ENCODE measurements at regions not wholly inside any gene's neighbourhood (a gene's known extent, or its start where the extent isn't known, plus 50 kb on each side); places are given as distances from the start of the nearest gene placed in this dataset.

DNA sequence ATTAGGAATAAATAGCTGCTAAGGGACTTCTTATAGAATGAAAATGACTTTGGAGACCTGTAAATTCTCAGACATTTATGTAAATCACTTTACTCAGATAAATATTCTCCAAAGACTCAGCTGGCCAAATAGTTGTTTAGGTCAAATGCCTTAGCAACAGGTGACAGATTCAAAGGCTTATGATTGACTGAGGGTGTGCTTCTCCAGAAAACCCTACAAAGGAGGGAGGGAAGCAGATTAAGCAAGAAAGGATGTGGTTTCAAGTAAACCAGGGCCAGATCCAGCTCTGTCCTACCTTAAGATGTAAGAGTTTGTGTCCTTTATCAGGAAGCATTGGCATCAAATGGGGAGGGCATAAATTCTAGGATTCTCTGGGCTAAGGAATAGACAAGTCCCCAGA lies 433.0 kb downstream of the TLE1 start:
- Mint-ChIP-seq H3K36me3 (ENCODE audit: unreplicated experiment) (peaks cover 7% of the 10 kb centered on the region), H3K27ac (ENCODE audit: unreplicated experiment) (no peak overlapping the region), H3K4me1 (ENCODE audit: low read depth, unreplicated experiment) (peaks cover 9% of the 10 kb centered on the region), H3K27me3 (ENCODE audit: unreplicated experiment) (no peaks in the 10 kb centered on the region), H3K9me3 (ENCODE audit: unreplicated experiment) (peaks cover 1% of the 10 kb centered on the region), H3K4me3 (ENCODE audit: unreplicated experiment) (no peak overlapping the region)
- TF ChIP-seq, protein P1, sequence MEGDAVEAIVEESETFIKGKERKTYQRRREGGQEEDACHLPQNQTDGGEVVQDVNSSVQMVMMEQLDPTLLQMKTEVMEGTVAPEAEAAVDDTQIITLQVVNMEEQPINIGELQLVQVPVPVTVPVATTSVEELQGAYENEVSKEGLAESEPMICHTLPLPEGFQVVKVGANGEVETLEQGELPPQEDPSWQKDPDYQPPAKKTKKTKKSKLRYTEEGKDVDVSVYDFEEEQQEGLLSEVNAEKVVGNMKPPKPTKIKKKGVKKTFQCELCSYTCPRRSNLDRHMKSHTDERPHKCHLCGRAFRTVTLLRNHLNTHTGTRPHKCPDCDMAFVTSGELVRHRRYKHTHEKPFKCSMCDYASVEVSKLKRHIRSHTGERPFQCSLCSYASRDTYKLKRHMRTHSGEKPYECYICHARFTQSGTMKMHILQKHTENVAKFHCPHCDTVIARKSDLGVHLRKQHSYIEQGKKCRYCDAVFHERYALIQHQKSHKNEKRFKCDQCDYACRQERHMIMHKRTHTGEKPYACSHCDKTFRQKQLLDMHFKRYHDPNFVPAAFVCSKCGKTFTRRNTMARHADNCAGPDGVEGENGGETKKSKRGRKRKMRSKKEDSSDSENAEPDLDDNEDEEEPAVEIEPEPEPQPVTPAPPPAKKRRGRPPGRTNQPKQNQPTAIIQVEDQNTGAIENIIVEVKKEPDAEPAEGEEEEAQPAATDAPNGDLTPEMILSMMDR (IDR thresholded peaks at IDR 0.05; ENCODE audit: partially characterized antibody, unreplicated experiment), result no peak
- no peak for DNase-seq

DNA sequence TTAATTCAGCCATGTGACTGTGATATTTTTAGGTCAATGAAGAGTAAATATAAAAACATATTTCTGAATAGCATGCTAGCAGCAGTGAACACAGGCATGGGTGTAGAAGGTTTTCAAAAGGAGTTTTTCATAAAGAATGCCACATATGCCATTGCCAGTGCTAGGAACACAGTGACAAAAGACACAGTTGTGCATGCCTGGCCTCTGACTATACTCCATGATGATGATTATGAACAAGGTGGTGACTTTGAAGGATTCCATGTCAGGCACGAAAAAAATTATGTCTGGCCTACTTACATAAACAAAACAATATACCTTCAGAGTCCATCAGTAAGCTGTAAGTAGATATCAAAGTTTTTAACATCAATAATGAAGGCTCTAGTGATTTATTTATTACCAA lies 438.7 kb downstream of the TLE1 start:
- Mint-ChIP-seq H3K36me3 (ENCODE audit: unreplicated experiment) (peaks cover 8% of the 10 kb centered on the region), H3K4me1 (ENCODE audit: low read depth, unreplicated experiment) (peaks cover 2% of the 10 kb centered on the region), H3K4me3 (ENCODE audit: unreplicated experiment) (no peak overlapping the region), H3K27ac (ENCODE audit: unreplicated experiment) (no peak overlapping the region), H3K27me3 (ENCODE audit: unreplicated experiment) (peaks cover 2% of the 10 kb centered on the region), H3K9me3 (ENCODE audit: unreplicated experiment) (peaks cover 3% of the 10 kb centered on the region)
- no peak for DNase-seq
- TF ChIP-seq, protein P1 (IDR thresholded peaks at IDR 0.05; ENCODE audit: partially characterized antibody, unreplicated experiment), result no peak

DNA sequence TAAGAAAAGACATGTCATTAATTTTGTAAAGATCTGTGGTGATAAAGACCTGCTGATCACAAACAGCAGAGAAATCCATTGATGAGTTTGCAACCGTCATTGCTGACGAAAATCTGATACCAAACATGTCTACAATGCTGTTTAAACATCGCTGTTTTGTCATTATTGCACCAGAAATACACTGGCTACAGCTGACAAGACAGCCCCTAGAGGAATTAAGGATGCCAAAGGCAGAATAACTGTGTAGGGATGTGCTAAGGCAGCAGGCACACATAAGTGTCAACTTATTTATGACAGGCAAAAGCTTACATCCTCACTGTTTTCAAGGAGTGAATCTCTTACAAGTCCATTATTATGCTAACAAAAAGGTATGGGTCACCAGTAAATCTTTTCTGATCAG lies 439.3 kb downstream of the TLE1 start:
- Mint-ChIP-seq H3K36me3 (ENCODE audit: unreplicated experiment) (peaks cover 8% of the 10 kb centered on the region), H3K27ac (ENCODE audit: unreplicated experiment) (no peak overlapping the region), H3K9me3 (ENCODE audit: unreplicated experiment) (peaks cover 4% of the 10 kb centered on the region), H3K4me3 (ENCODE audit: unreplicated experiment) (no peak overlapping the region), H3K27me3 (ENCODE audit: unreplicated experiment) (peaks cover 2% of the 10 kb centered on the region), H3K4me1 (ENCODE audit: low read depth, unreplicated experiment) (peaks cover 7% of the 10 kb centered on the region)
- DNase-seq, result no peak
- TF ChIP-seq, protein P1 (IDR thresholded peaks at IDR 0.05; ENCODE audit: partially characterized antibody, unreplicated experiment), result no peak

DNA sequence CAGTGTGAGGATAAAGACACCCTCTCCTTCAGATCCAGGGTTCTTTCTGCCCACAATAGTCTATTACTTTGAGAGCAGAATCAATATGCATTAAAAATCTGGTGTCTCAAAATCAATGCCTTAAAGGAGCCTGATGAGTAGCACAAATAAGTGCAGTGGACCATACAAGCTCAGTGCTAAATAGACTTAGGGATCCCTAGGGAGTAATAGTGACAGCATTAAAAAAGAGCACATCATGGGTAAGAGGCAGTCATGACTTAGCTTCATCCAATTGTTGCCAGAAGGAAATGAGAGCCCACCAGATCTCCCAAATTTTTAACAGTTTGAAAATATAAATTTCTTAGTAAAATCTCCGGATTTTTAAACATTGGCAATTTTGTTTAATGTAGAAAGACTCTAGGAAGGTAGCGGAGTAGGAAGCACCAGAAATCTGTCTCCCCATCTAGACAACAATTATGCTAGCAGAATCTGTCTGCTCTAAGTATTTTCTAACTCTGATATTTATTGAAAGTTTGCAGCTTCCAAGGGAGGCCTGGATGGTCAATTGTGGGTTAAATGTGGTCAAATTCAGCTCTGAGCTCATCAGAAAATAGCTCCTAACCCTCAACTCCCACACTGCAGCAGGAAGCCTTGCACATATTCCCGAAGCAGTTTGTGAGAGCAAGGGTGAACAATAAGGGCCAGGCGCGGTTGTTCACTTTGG lies 443.9 kb downstream of the TLE1 start:
- peaks cover 11% of the 10 kb centered on the region for H3K4me1 Mint-ChIP-seq (ENCODE audit: low read depth, unreplicated experiment)
- peak; percentile 19 for DNase-seq
- TF ChIP-seq, protein P1 (IDR thresholded peaks at IDR 0.05; ENCODE audit: partially characterized antibody, unreplicated experiment), result no peak
- H3K27ac Mint-ChIP-seq (ENCODE audit: unreplicated experiment), result peak overlapping the region; percentile 84
- peaks cover 3% of the 10 kb centered on the region for H3K9me3 Mint-ChIP-seq (ENCODE audit: unreplicated experiment)
- peaks cover 2% of the 10 kb centered on the region for H3K27me3 Mint-ChIP-seq (ENCODE audit: unreplicated experiment)
- H3K36me3 Mint-ChIP-seq (ENCODE audit: unreplicated experiment), result peaks cover 8% of the 10 kb centered on the region
- peak overlapping the region; percentile 64 for H3K4me3 Mint-ChIP-seq (ENCODE audit: unreplicated experiment)

DNA sequence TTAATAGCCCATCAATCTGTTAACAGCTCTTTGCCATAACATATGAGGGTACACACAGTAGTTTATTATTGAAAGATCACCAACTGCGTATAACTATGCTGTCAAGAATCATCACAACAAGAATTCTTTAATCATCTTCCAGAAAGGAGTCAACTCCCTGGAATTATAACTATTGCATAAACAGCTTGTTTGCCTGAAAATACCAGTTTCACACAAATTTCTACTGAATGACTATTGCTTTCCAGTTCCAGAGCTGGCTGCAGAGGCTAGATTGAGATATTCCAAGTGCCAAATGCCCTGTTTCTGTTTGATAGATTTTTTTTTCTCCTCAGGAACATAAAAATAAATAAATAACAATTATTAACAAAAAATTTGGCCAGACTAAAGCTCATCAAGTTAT lies 444.7 kb downstream of the TLE1 start:
- Mint-ChIP-seq H3K27me3 (ENCODE audit: unreplicated experiment) (peaks cover 2% of the 10 kb centered on the region), H3K27ac (ENCODE audit: unreplicated experiment) (no peak overlapping the region), H3K4me1 (ENCODE audit: low read depth, unreplicated experiment) (peaks cover 11% of the 10 kb centered on the region), H3K9me3 (ENCODE audit: unreplicated experiment) (peaks cover 3% of the 10 kb centered on the region), H3K4me3 (ENCODE audit: unreplicated experiment) (peak overlapping the region; percentile 34), H3K36me3 (ENCODE audit: unreplicated experiment) (peaks cover 3% of the 10 kb centered on the region)
- TF ChIP-seq, protein P1 (IDR thresholded peaks at IDR 0.05; ENCODE audit: partially characterized antibody, unreplicated experiment), result no peak
- no peak for DNase-seq
